ENCODE measurements at regions not wholly inside any gene's neighbourhood (a gene's known extent, or its start where the extent isn't known, plus 50 kb on each side); places are given as distances from the start of the nearest gene placed in this dataset.

- TF ChIP-seq CTCF (IDR thresholded peaks at IDR 0.05): no peak
- TF ChIP-seq POLR2A (IDR thresholded peaks at IDR 0.05): no peak
Observed at GRCh38 chr14:40280652-40281051, 848.4 kb upstream of the FBXO33 start.
